SU-DHL-6 (cell line): ENCODE measurements at regions not wholly inside any gene's neighbourhood (a gene's known extent, or its start where the extent isn't known, plus 50 kb on each side); places are given as distances from the start of the nearest gene placed in this dataset.
A peak's percentile ranks its signal among the peaks of the same experiment; 100 is the strongest.

Source experiments
- H2AFZ ChIP-seq: fragments of 200-600 bp; sonication (generic); 2 replicates; pipeline ENCODE4 v1.6.1; 2014; ENCODE audit warnings: low read depth, mild to moderate bottlenecking, moderate library complexity, mixed read lengths, antibody characterized with exemption, low read length; ENCODE audit not compliant: severe bottlenecking
- H3F3A ChIP-seq: fragments of 200-600 bp; shearing (Covaris generic); 2 replicates; pipeline ENCODE4 v1.6.0; 2016; ENCODE audit warnings: antibody characterized with exemption, mild to moderate bottlenecking; ENCODE audit not compliant: insufficient read depth
- H3K27ac ChIP-seq: fragments of 200-600 bp; sonication (generic); 2 replicates; pipeline ENCODE4 v1.5.1; 2016; ENCODE audit warnings: low read depth, mild to moderate bottlenecking, low read length, moderate library complexity, mixed read lengths
- H3K27me3 ChIP-seq: fragments of 200-600 bp; sonication (generic), shearing (Covaris generic); 2 replicates; pipeline ENCODE4 v1.6.0; 2014; ENCODE audit warnings: mild to moderate bottlenecking, low read length
- H3K36me3 ChIP-seq: fragments of 200-600 bp; sonication (generic); 2 replicates; pipeline ENCODE4 v1.6.1; 2014; ENCODE audit warnings: mild to moderate bottlenecking, low read length, mixed read lengths
- H3K4me2 ChIP-seq: fragments of 300-600, 200-600 bp; shearing (Covaris generic), sonication (generic); 2 replicates; pipeline ENCODE4 v1.6.0; 2014; ENCODE audit warnings: low read length, low read depth, mild to moderate bottlenecking; ENCODE audit not compliant: poor library complexity, severe bottlenecking
- H3K4me3 ChIP-seq: fragments of 200-600 bp; sonication (generic); 2 replicates; pipeline ENCODE4 v1.5.1; 2014; ENCODE audit warnings: antibody characterized with exemption, low read length, mild to moderate bottlenecking, mixed read lengths; ENCODE audit not compliant: insufficient read depth, poor library complexity, severe bottlenecking
- H3K79me2 ChIP-seq: fragments of 200-600 bp; sonication (generic); 2 replicates; pipeline ENCODE4 v1.6.1; 2014; ENCODE audit warnings: mild to moderate bottlenecking, low read length, moderate library complexity; ENCODE audit not compliant: insufficient read depth
- H3K9ac ChIP-seq: fragments of 200-600 bp; sonication (generic); 2 replicates; pipeline ENCODE4 v1.7.0; 2014; ENCODE audit warnings: mild to moderate bottlenecking, low read length
- H3K9me2 ChIP-seq: fragments of 200-600 bp; sonication (generic); replicated peaks from 2 replicates; pipeline ENCODE4 v1.6.1; 2014; ENCODE audit warnings: low read length; ENCODE audit not compliant: insufficient read depth
- H3K9me3 ChIP-seq: fragments of 200-600 bp; sonication (generic); 2 replicates; pipeline ENCODE4 v1.6.1; 2014; ENCODE audit warnings: low read length, mixed read lengths; ENCODE audit not compliant: insufficient read depth
- H4K20me1 ChIP-seq: fragments of 200-600 bp; sonication (generic); 2 replicates; pipeline ENCODE4 v1.6.1; 2014; ENCODE audit warnings: low read depth, mild to moderate bottlenecking, antibody characterized with exemption, low read length, moderate library complexity, mixed read lengths
- CTCF ChIP-seq: fragments of 200-600 bp; sonication (generic); IDR thresholded peaks from one replicate; pipeline ENCODE4 v1.5.1; 2017; ENCODE audit warnings: antibody characterized with exemption, mild to moderate bottlenecking, low read length, moderate library complexity; ENCODE audit not compliant: insufficient read depth, poor library complexity, severe bottlenecking
- EZH2phosphoT487 ChIP-seq: fragments of 200-600 bp; sonication (generic), shearing (Covaris generic); conservative IDR thresholded peaks from 2 replicates; pipeline ENCODE4 v1.6.1; 2018; ENCODE audit warnings: mild to moderate bottlenecking, antibody characterized with exemption, low read length, moderate library complexity, mixed read lengths

- TF ChIP-seq EZH2phosphoT487 = no peak
- TF ChIP-seq CTCF = no peak
- no peaks in the 10 kb centered on the region for H3K79me2 ChIP-seq
- H3K4me2 ChIP-seq = peak overlapping the region; percentile 60
- no peaks in the 10 kb centered on the region for H3K27me3 ChIP-seq
- peak overlapping the region; percentile 100 for H3K27ac ChIP-seq
- H3F3A ChIP-seq = peaks cover 67% of the 10 kb centered on the region
- H4K20me1 ChIP-seq = no peaks in the 10 kb centered on the region
- H3K9me2 ChIP-seq = no peaks in the 10 kb centered on the region
- H2AFZ ChIP-seq = no peak overlapping the region
- no peaks in the 10 kb centered on the region for H3K9me3 ChIP-seq
- H3K36me3 ChIP-seq = 0 out of 2 replicates have a peak, but pooled peaks cover 3% of the 10 kb centered on the region
- H3K9ac ChIP-seq = peak overlapping the region; percentile 60
- H3K4me3 ChIP-seq = no peak overlapping the region
These were observed 172.4 kb upstream of the GRIN2B start for GRCh38 chr12:14153803-14154202.

GRCh38 chr12:14156606-14157005 is 175.2 kb upstream of the GRIN2B start:
- peak overlapping the region; percentile 60 for H3K4me2 ChIP-seq
- H2AFZ ChIP-seq = no peak overlapping the region
- H3K4me3 ChIP-seq = peak overlapping the region; percentile 21
- peaks cover 55% of the 10 kb centered on the region for H3F3A ChIP-seq
- H3K27me3 ChIP-seq = no peaks in the 10 kb centered on the region
- peak overlapping the region; percentile 100 for H3K27ac ChIP-seq
- no peaks in the 10 kb centered on the region for H4K20me1 ChIP-seq
- H3K36me3 ChIP-seq = 0 out of 2 replicates have a peak, but pooled peaks cover 3% of the 10 kb centered on the region
- no peaks in the 10 kb centered on the region for H3K79me2 ChIP-seq
- TF ChIP-seq EZH2phosphoT487 (no peak), CTCF (no peak)
- H3K9me2 ChIP-seq = no peaks in the 10 kb centered on the region
- H3K9me3 ChIP-seq = no peaks in the 10 kb centered on the region
- peak overlapping the region; percentile 62 for H3K9ac ChIP-seq

GRCh38 chr12:14157088-14157747 is 175.8 kb upstream of the GRIN2B start:
- H3K4me3 ChIP-seq = peak overlapping the region; percentile 21
- no peaks in the 10 kb centered on the region for H3K27me3 ChIP-seq
- peak overlapping the region; percentile 75 for H3K4me2 ChIP-seq
- peak overlapping the region; percentile 100 for H3K27ac ChIP-seq
- peak overlapping the region; percentile 62 for H3K9ac ChIP-seq
- H3K36me3 ChIP-seq = 0 out of 2 replicates have a peak, but pooled peaks cover 3% of the 10 kb centered on the region
- peaks cover 49% of the 10 kb centered on the region for H3F3A ChIP-seq
- H3K9me3 ChIP-seq = no peaks in the 10 kb centered on the region
- no peaks in the 10 kb centered on the region for H3K79me2 ChIP-seq
- TF ChIP-seq EZH2phosphoT487 (no peak), CTCF (no peak)
- no peaks in the 10 kb centered on the region for H4K20me1 ChIP-seq
- no peaks in the 10 kb centered on the region for H3K9me2 ChIP-seq
- H2AFZ ChIP-seq = no peak overlapping the region
